ENCODE measurements at regions not wholly inside any gene's neighbourhood (a gene's known extent, or its start where the extent isn't known, plus 50 kb on each side); places are given as distances from the start of the nearest gene placed in this dataset.

DNA sequence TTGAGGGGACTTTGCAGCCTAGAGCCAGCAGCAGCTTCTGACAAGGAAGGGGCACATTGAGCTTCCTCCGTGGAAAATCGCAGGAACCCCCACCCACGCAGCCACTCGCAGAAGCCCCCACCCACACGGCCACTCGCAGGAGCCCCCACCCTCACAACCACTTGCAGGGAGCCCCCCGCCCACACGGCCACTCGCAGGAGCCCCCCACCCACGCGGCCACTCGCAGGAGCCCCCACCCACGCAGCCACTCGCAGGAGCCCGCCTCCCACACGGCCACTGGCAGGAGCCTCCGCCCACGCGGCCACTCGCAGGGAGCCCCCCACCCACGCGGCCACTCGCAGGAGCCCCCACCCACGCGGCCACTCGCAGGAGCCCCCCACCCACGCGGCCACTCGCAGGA lies 228.4 kb upstream of the CDH4 start:
- DNase-seq (ENCODE audit: low read depth) = no peak
- no peaks in the 10 kb centered on the region for H3K27me3 ChIP-seq (ENCODE audit: control insufficient read depth, insufficient read depth, low read length)
- no peak for FAIRE-seq

DNA sequence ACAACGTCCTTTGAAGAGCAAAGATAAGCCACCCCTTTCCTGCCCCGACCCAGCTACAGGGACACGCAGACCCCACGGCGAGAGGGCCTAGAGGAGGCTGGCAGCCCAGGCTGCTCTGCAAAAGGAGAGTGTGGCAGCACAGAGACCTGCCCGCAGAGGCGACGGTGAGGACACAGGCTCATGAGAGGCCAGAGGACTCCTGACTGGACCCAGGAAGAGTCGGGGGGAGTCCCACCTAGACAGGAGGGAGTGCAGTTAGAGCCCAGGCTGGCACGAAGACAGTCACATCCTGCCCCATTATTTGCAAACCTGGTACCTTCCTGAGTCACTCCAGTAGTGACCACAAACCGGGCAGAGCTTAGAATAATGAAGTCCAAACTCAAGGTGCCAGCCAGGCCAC lies 227.7 kb upstream of the CDH4 start:
- DNase-seq (ENCODE audit: low read depth) (no peak), FAIRE-seq (no peak)
- Histone ChIP-seq H3K4me3 (ENCODE audit: low read depth, low read length) (no peak overlapping the region), H3K27me3 (ENCODE audit: control insufficient read depth, insufficient read depth, low read length) (no peaks in the 10 kb centered on the region), H3K36me3 (ENCODE audit: control insufficient read depth, insufficient read depth, low read length) (no peaks in the 10 kb centered on the region)
- TF ChIP-seq, protein P1, sequence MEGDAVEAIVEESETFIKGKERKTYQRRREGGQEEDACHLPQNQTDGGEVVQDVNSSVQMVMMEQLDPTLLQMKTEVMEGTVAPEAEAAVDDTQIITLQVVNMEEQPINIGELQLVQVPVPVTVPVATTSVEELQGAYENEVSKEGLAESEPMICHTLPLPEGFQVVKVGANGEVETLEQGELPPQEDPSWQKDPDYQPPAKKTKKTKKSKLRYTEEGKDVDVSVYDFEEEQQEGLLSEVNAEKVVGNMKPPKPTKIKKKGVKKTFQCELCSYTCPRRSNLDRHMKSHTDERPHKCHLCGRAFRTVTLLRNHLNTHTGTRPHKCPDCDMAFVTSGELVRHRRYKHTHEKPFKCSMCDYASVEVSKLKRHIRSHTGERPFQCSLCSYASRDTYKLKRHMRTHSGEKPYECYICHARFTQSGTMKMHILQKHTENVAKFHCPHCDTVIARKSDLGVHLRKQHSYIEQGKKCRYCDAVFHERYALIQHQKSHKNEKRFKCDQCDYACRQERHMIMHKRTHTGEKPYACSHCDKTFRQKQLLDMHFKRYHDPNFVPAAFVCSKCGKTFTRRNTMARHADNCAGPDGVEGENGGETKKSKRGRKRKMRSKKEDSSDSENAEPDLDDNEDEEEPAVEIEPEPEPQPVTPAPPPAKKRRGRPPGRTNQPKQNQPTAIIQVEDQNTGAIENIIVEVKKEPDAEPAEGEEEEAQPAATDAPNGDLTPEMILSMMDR (IDR thresholded peaks at IDR 0.05; ENCODE audit: insufficient read depth, low read length, severe bottlenecking) = no peak

More for the DNA sequence above, 228.4 kb upstream of the CDH4 start:
- TF ChIP-seq, protein P1 (IDR thresholded peaks at IDR 0.05; ENCODE audit: insufficient read depth, low read length, severe bottlenecking) = no peak
- no peaks in the 10 kb centered on the region for H3K36me3 ChIP-seq (ENCODE audit: control insufficient read depth, insufficient read depth, low read length)
- H3K4me3 ChIP-seq (ENCODE audit: low read depth, low read length) = no peak overlapping the region

DNA sequence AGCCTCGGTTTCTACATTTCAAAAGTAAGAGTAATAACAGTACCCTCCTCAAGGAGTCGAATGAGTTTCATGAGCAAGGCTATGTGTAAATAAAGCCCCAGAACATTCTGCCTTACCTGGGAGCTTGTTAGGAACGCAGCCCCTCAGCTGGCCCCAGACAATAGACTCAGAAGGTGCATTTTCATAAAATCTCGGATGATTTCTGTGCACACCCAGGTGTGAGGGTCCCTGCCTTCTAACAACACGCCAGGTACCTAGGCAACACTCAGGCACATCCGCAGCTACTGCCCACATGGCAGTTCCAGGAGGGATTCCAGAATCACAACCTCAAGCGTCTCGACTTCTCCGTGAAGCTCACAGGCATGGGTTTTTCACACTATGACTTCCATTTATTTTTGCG lies 226.5 kb upstream of the CDH4 start:
- TF ChIP-seq, protein P1 (IDR thresholded peaks at IDR 0.05; ENCODE audit: insufficient read depth, low read length, severe bottlenecking) = no peak
- Histone ChIP-seq H3K4me3 (ENCODE audit: low read depth, low read length) (no peak overlapping the region), H3K27me3 (ENCODE audit: control insufficient read depth, insufficient read depth, low read length) (no peaks in the 10 kb centered on the region), H3K36me3 (ENCODE audit: control insufficient read depth, insufficient read depth, low read length) (no peaks in the 10 kb centered on the region)
- FAIRE-seq (no peak), DNase-seq (ENCODE audit: low read depth) (no peak)

DNA sequence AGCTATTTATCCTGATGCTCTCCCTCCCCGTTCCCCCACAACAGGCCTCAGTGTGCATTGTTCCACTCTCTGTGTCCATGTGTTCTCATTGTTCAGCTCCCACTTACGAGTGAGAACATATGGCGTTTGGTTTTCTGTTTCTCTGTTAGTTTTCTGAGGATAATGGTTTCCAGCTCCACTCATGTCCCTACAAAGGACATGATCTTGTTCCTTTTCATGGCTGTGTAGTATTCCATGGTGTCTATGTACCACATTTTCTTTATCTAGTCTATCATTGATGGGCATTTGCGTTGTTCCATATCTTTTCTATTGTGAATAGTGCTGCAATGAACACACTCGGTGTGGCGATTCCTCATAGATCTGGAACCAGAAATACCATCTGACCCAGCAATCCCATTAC lies 225.9 kb upstream of the CDH4 start:
- TF ChIP-seq, protein P1 (IDR thresholded peaks at IDR 0.05; ENCODE audit: insufficient read depth, low read length, severe bottlenecking) = no peak
- no peak overlapping the region for H3K4me3 ChIP-seq (ENCODE audit: low read depth, low read length)
- FAIRE-seq (no peak), DNase-seq (ENCODE audit: low read depth) (no peak)
- no peaks in the 10 kb centered on the region for H3K36me3 ChIP-seq (ENCODE audit: control insufficient read depth, insufficient read depth, low read length)
- H3K27me3 ChIP-seq (ENCODE audit: control insufficient read depth, insufficient read depth, low read length) = no peaks in the 10 kb centered on the region

DNA sequence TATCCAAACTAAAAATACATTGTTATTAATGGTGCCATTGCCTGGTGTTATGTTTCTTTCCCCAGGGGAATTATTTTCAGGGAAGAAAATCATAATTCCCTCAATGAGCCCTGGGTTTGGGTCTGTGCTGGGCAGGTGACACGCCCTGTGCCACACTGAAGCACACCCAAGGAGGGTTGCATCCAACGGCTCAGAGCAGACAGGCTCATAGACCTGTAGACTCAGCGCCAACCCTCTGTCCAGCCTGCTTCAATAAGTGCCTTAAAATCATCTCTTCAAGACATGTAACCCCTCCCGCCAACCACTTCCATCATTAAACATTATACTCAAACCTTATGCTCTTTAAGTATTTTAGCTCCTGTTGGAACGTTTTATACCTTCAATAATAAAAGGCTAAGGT lies 225.3 kb upstream of the CDH4 start:
- TF ChIP-seq, protein P1 (IDR thresholded peaks at IDR 0.05; ENCODE audit: insufficient read depth, low read length, severe bottlenecking) = no peak
- DNase-seq (ENCODE audit: low read depth) (no peak), FAIRE-seq (no peak)
- Histone ChIP-seq H3K36me3 (ENCODE audit: control insufficient read depth, insufficient read depth, low read length) (no peaks in the 10 kb centered on the region), H3K4me3 (ENCODE audit: low read depth, low read length) (no peak overlapping the region), H3K27me3 (ENCODE audit: control insufficient read depth, insufficient read depth, low read length) (no peaks in the 10 kb centered on the region)

- Histone ChIP-seq H3K27me3 (ENCODE audit: control insufficient read depth, insufficient read depth, low read length) (no peaks in the 10 kb centered on the region), H3K36me3 (ENCODE audit: control insufficient read depth, insufficient read depth, low read length) (no peaks in the 10 kb centered on the region), H3K4me3 (ENCODE audit: low read depth, low read length) (no peak overlapping the region)
- TF ChIP-seq, protein P1 (IDR thresholded peaks at IDR 0.05; ENCODE audit: insufficient read depth, low read length, severe bottlenecking) = no peak
- no peak for FAIRE-seq
- no peak for DNase-seq (ENCODE audit: low read depth)
Measured at GRCh38 chr20:61027218-61027617, 224.8 kb upstream of the CDH4 start.
